ENCODE measurements at regions not wholly inside any gene's neighbourhood (a gene's known extent, or its start where the extent isn't known, plus 50 kb on each side); places are given as distances from the start of the nearest gene placed in this dataset.

DNA sequence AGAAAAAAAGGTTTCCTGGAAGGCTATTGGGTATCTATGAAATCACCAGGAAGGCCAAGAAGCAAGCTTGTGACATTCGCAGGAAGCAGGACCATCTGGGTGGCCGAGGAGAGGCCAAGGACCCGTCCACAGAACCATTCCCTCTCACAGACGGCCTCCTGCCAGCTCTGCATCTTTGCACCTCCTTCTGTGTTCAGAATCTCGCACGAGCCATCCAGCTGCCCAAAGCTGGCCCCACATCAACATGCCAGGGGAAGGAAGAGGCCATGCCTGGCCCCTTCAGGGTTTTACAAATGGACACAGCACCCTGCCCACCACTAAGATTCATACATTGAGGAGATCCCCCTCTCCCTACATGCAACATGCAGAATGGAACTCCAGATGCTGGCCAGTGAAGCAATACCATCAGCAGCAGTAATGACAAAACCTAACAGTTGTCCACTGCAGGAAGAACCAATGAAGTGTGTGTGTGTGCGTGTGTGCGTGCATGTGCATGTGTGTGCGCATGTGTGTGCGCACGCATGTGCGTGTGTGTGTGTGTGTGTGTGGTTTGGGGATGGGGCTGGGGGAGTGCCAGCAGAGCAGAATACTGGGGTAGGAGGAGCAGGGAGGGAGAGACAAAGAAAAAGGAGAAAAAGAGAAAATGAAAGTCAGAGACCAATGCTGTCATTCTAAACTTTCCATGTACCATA is 184.2 kb upstream of the FOXQ1 start:
- Histone ChIP-seq H3K9ac (ENCODE audit: control insufficient read depth, insufficient read depth, low read length) (no peak overlapping the region), H3K36me3 (ENCODE audit: control insufficient read depth in 2 of 2, insufficient read depth in 2 of 2, low read length in 1 of 2) (no peaks in the 10 kb centered on the region), H3K4me3 (no peak overlapping the region), H3K4me1 (ENCODE audit: control insufficient read depth, insufficient read depth, low read length) (no peaks in the 10 kb centered on the region), H3K27ac (ENCODE audit: control insufficient read depth, insufficient read depth) (no peak overlapping the region), H3K4me2 (ENCODE audit: control insufficient read depth, insufficient read depth) (no peak overlapping the region), H4K20me1 (ENCODE audit: control insufficient read depth, insufficient read depth) (no peaks in the 10 kb centered on the region), H3K27me3 (replicated peaks in 1 of 2; ENCODE audit: control insufficient read depth in 2 of 2, insufficient read depth in 2 of 2, low read length in 1 of 2) (no peaks in the 10 kb centered on the region), H3K9me3 (replicated peaks; ENCODE audit: control insufficient read depth, insufficient read depth, low read length) (no peaks in the 10 kb centered on the region), H3K79me2 (ENCODE audit: control insufficient read depth, insufficient read depth, low read length) (no peaks in the 10 kb centered on the region), H2AFZ (ENCODE audit: control insufficient read depth, low read depth, low read length) (no peak overlapping the region)
- ChIA-PET RAD21 (ENCODE audit: unreplicated experiment) (no interaction called here), CTCF (no interaction called here), SMC1A (ENCODE audit: uncharacterized antibody, unreplicated experiment) (no interaction called here), POLR2A (no interaction called here)
- no TSS peak for BruUV-seq (replicated peaks)
- TF ChIP-seq ZZZ3 (IDR thresholded peaks at IDR 0.05; ENCODE audit: control insufficient read depth, insufficient read length, low read depth) (no peak), CHD1 (IDR thresholded peaks at IDR 0.05; ENCODE audit: low read depth, low read length) (no peak), BCL3 (IDR thresholded peaks at IDR 0.05; ENCODE audit: borderline replicate concordance, insufficient read depth, low read depth, low read length, poor library complexity, severe bottlenecking) (peak; percentile 87)
- in situ Hi-C loops (cut with MboI): no loop called here
- intact Hi-C loops (cut with micrococcal nuclease; ENCODE audit: unreplicated experiment): no loop called here
- ATAC-seq (no peak), FAIRE-seq (no peak), DNase-seq (ENCODE audit: low read depth, low spot score) (no peak)
- WGBS (ENCODE audit: insufficient coverage, insufficient replicate concordance, low lambda C conversion rate, missing lambda C conversion rate): 52% methylated on average over 12 of the region's 12 CpGs

GRCh38 chr6:1127129-1127528 is 184.8 kb upstream of the FOXQ1 start:
- Histone ChIP-seq H4K20me1 (ENCODE audit: control insufficient read depth, insufficient read depth) (no peaks in the 10 kb centered on the region), H3K27ac (ENCODE audit: control insufficient read depth, insufficient read depth) (no peak overlapping the region), H3K27me3 (replicated peaks in 1 of 2; ENCODE audit: control insufficient read depth in 2 of 2, insufficient read depth in 2 of 2, low read length in 1 of 2) (no peaks in the 10 kb centered on the region), H3K9ac (ENCODE audit: control insufficient read depth, insufficient read depth, low read length) (no peak overlapping the region), H3K4me3 (no peak overlapping the region), H3K36me3 (ENCODE audit: control insufficient read depth in 2 of 2, insufficient read depth in 2 of 2, low read length in 1 of 2) (no peaks in the 10 kb centered on the region), H3K79me2 (ENCODE audit: control insufficient read depth, insufficient read depth, low read length) (no peaks in the 10 kb centered on the region), H3K9me3 (replicated peaks; ENCODE audit: control insufficient read depth, insufficient read depth, low read length) (no peaks in the 10 kb centered on the region), H3K4me1 (ENCODE audit: control insufficient read depth, insufficient read depth, low read length) (no peaks in the 10 kb centered on the region), H3K4me2 (ENCODE audit: control insufficient read depth, insufficient read depth) (no peak overlapping the region), H2AFZ (ENCODE audit: control insufficient read depth, low read depth, low read length) (no peak overlapping the region)
- intact Hi-C loops (cut with micrococcal nuclease; ENCODE audit: unreplicated experiment): no loop called here
- FAIRE-seq (no peak), DNase-seq (ENCODE audit: low read depth, low spot score) (no peak), ATAC-seq (no peak)
- 48% methylated on average over 9 of the region's 9 CpGs for WGBS (ENCODE audit: insufficient coverage, insufficient replicate concordance, low lambda C conversion rate, missing lambda C conversion rate)
- SMC1A ChIA-PET (ENCODE audit: uncharacterized antibody, unreplicated experiment): no interaction called here
- in situ Hi-C loops (cut with MboI): no loop called here
- RAD21 ChIA-PET (ENCODE audit: unreplicated experiment): no interaction called here
- no TSS peak for BruUV-seq (replicated peaks)
- POLR2A ChIA-PET: no interaction called here
- CTCF ChIA-PET: no interaction called here
- no peak for TF ChIP-seq ESRRA (IDR thresholded peaks at IDR 0.05; ENCODE audit: low read length)
- no peak for TF ChIP-seq ZNF207 (IDR thresholded peaks at IDR 0.05; ENCODE audit: borderline replicate concordance)
- TF ChIP-seq MYC (IDR thresholded peaks at IDR 0.05; ENCODE audit: insufficient read depth, insufficient read length, insufficient replicate concordance, low read length, severe bottlenecking): no peak
- TF ChIP-seq CHD1 (IDR thresholded peaks at IDR 0.05; ENCODE audit: low read depth, low read length): no peak
- TF ChIP-seq GABPA (IDR thresholded peaks at IDR 0.05; ENCODE audit: low read depth): no peak
- TF ChIP-seq JUNB (IDR thresholded peaks at IDR 0.05): no peak
- TF ChIP-seq ZNF274 (IDR thresholded peaks at IDR 0.05; ENCODE audit: insufficient read depth, insufficient read length): no peak
- TF ChIP-seq POLR2AphosphoS5 (IDR thresholded peaks at IDR 0.05; ENCODE audit: low read length): no peak
- TF ChIP-seq, protein P1, sequence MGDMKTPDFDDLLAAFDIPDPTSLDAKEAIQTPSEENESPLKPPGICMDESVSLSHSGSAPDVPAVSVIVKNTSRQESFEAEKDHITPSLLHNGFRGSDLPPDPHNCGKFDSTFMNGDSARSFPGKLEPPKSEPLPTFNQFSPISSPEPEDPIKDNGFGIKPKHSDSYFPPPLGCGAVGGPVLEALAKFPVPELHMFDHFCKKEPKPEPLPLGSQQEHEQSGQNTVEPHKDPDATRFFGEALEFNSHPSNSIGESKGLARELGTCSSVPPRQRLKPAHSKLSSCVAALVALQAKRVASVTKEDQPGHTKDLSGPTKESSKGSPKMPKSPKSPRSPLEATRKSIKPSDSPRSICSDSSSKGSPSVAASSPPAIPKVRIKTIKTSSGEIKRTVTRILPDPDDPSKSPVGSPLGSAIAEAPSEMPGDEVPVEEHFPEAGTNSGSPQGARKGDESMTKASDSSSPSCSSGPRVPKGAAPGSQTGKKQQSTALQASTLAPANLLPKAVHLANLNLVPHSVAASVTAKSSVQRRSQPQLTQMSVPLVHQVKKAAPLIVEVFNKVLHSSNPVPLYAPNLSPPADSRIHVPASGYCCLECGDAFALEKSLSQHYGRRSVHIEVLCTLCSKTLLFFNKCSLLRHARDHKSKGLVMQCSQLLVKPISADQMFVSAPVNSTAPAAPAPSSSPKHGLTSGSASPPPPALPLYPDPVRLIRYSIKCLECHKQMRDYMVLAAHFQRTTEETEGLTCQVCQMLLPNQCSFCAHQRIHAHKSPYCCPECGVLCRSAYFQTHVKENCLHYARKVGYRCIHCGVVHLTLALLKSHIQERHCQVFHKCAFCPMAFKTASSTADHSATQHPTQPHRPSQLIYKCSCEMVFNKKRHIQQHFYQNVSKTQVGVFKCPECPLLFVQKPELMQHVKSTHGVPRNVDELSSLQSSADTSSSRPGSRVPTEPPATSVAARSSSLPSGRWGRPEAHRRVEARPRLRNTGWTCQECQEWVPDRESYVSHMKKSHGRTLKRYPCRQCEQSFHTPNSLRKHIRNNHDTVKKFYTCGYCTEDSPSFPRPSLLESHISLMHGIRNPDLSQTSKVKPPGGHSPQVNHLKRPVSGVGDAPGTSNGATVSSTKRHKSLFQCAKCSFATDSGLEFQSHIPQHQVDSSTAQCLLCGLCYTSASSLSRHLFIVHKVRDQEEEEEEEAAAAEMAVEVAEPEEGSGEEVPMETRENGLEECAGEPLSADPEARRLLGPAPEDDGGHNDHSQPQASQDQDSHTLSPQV (IDR thresholded peaks at IDR 0.05): no peak
- no peak for TF ChIP-seq IKZF2 (IDR thresholded peaks at IDR 0.05)
- TF ChIP-seq YY1 (IDR thresholded peaks at IDR 0.05; ENCODE audit: low read depth, low read length): no peak

Measured in GM12878 (cell line).